Type B pancreatic cell (in vitro differentiated cells): ENCODE measurements at regions not wholly inside any gene's neighbourhood (a gene's known extent, or its start where the extent isn't known, plus 50 kb on each side); places are given as distances from the start of the nearest gene placed in this dataset.

Experiments
- DNase-seq: peaks from one replicate; pipeline ENCODE4 v3.0.0; 2021; ENCODE audit warnings: mixed read lengths; ENCODE audit not compliant: unreplicated experiment; ENCODE audit errors: extremely low spot score
- H3K27ac Mint-ChIP-seq: 2 replicates; pipeline ENCODE4 v1.8.0; 2021; ENCODE audit warnings: mild to moderate bottlenecking, mixed read lengths
- H3K27me3 Mint-ChIP-seq: 2 replicates; pipeline ENCODE4 v1.8.0; 2021; ENCODE audit warnings: mixed read lengths
- H3K36me3 Mint-ChIP-seq: 2 replicates; pipeline ENCODE4 v1.8.0; 2021; ENCODE audit warnings: mixed read lengths
- H3K4me1 Mint-ChIP-seq: one replicate; pipeline ENCODE4 v1.8.0; 2021; ENCODE audit warnings: mixed read lengths; ENCODE audit not compliant: unreplicated experiment
- H3K4me3 Mint-ChIP-seq: 2 replicates; pipeline ENCODE4 v1.8.0; 2021; ENCODE audit warnings: mild to moderate bottlenecking, mixed read lengths
- H3K9me3 Mint-ChIP-seq: 2 replicates; pipeline ENCODE4 v1.8.0; 2021; ENCODE audit warnings: mixed read lengths
- TF ChIP-seq, protein P1 (sequence below): fragments of 200-600 bp; sonication (generic); conservative IDR thresholded peaks from 2 replicates; pipeline ENCODE4 v1.5.0; 2021; ENCODE audit warnings: antibody characterized with exemption, mild to moderate bottlenecking

DNA sequence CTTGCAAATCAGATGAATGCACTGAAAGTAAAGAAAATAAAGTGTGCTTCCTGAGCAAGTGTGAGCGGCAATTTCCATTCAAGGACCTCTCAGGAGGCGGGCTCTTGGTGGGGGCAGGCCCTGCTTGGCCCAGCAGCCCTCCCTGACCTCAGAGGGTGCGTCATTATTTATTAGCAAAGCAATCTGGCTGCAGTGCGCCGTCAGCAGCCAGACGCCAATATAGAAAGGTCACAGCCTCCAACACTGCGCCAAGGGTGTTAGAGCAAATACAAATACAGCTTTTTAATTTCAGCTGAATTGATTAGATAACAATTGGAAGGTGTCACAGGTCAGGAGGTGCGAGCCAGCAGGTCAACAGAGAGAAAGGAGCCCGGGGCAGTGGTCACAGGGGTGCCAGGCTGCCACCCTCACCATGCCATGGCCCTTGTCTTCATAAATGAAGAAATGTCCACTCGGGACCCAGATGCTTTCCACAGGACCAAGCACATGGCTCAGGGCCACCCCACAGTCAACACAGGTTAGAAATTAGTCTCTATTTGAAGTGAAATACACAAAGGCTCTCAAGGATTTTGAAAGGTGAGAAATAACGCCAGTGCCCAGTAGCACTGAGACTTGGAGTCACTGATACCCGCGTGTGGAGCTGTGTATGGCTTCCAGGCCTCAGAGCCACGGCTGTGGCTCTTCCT lies 309.8 kb downstream of the IRX2 start:
- DNase-seq, result no peak
- Mint-ChIP-seq H3K36me3 (no peaks in the 10 kb centered on the region), H3K9me3 (no peaks in the 10 kb centered on the region), H3K4me1 (no peaks in the 10 kb centered on the region), H3K27ac (no peak overlapping the region), H3K27me3 (peaks cover 33% of the 10 kb centered on the region), H3K4me3 (no peak overlapping the region)
- TF ChIP-seq, protein P1, sequence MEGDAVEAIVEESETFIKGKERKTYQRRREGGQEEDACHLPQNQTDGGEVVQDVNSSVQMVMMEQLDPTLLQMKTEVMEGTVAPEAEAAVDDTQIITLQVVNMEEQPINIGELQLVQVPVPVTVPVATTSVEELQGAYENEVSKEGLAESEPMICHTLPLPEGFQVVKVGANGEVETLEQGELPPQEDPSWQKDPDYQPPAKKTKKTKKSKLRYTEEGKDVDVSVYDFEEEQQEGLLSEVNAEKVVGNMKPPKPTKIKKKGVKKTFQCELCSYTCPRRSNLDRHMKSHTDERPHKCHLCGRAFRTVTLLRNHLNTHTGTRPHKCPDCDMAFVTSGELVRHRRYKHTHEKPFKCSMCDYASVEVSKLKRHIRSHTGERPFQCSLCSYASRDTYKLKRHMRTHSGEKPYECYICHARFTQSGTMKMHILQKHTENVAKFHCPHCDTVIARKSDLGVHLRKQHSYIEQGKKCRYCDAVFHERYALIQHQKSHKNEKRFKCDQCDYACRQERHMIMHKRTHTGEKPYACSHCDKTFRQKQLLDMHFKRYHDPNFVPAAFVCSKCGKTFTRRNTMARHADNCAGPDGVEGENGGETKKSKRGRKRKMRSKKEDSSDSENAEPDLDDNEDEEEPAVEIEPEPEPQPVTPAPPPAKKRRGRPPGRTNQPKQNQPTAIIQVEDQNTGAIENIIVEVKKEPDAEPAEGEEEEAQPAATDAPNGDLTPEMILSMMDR, result no peak

DNA sequence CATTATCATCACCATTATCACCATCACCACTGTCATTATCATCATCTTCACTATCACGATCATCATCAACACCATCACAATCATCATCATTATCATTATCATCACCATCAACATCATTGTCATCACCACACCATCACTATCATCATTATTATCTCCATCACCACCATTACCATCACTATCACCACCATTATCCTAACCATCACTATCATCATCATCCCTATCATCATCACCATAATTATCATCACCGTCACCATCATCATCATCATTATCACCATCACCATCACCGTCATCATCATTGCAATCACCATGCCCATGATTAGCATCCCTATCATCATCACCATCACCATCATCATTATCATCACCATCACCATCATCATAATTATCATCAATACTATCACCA lies 311.9 kb downstream of the IRX2 start:
- no peak for DNase-seq
- H3K4me3 Mint-ChIP-seq, result no peak overlapping the region
- peaks cover 37% of the 10 kb centered on the region for H3K27me3 Mint-ChIP-seq
- H3K4me1 Mint-ChIP-seq, result no peaks in the 10 kb centered on the region
- no peaks in the 10 kb centered on the region for H3K9me3 Mint-ChIP-seq
- TF ChIP-seq, protein P1, result no peak
- H3K36me3 Mint-ChIP-seq, result no peaks in the 10 kb centered on the region
- H3K27ac Mint-ChIP-seq, result no peak overlapping the region

DNA sequence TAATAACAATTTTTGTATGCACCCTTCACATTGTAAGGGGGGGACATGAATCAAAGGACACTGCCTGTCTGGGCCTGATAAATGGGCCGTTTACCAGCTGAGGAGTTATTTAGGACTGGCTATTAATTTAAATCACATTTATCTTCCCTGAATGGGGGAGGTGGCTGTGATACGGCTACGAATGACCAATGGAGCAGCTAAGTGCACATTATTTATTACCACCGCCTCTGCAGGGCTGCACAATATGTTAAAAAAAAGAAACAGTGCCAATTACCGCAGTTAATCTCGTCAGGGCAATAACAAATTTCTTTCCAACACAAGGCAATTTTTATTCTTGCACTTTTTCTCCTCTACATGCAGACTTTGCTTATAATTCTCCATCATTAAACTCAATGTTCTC lies 318.4 kb downstream of the IRX2 start:
- TF ChIP-seq, protein P1, result no peak
- Mint-ChIP-seq H3K27me3 (peaks cover 68% of the 10 kb centered on the region), H3K4me1 (peaks cover 24% of the 10 kb centered on the region), H3K27ac (no peak overlapping the region), H3K9me3 (no peaks in the 10 kb centered on the region), H3K4me3 (peak overlapping the region; percentile 22), H3K36me3 (no peaks in the 10 kb centered on the region)
- DNase-seq, result no peak

DNA sequence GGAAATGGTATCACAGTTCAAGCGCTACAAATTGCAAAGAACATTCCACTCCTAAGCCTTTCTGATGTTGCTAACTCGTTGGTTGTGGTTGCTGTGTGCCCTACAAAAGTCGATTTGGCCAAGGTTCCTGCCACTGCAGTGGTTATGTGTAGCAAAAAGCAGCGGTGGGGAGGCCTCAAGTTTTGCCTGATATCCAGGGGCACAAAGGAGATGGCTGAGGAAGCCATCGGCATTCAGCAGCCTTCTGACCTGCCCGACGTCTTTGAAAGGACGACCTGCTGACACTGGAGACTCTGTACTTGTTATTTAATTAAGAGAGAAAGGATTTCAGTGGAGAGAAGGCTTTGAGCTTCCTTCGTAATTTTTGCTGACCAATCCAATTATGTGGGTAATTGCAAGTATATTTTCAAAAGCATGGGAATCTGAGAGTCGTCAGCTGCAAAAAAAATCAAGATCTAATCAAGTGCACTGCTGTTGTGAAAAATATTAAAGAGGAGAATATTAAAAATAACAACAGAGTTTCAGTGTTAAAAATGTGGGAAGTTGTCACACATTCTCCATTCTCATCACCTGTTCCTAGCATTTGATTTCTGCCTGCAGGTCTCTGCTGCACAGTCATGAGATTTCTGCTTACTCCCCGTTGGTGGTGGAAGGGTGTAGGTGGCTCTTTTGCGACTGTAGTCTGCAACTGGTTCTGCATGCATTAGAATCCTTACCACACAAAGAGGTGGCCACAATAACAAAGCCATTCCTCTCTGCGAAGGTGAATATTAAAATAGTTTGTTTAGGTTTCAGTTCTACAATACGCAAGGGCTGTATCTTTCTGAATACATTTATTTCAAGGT lies 319.2 kb downstream of the IRX2 start:
- no peak for DNase-seq
- Mint-ChIP-seq H3K4me3 (no peak overlapping the region), H3K4me1 (peaks cover 27% of the 10 kb centered on the region), H3K36me3 (no peaks in the 10 kb centered on the region), H3K27ac (no peak overlapping the region), H3K27me3 (peaks cover 65% of the 10 kb centered on the region), H3K9me3 (no peaks in the 10 kb centered on the region)
- TF ChIP-seq, protein P1, result no peak

DNA sequence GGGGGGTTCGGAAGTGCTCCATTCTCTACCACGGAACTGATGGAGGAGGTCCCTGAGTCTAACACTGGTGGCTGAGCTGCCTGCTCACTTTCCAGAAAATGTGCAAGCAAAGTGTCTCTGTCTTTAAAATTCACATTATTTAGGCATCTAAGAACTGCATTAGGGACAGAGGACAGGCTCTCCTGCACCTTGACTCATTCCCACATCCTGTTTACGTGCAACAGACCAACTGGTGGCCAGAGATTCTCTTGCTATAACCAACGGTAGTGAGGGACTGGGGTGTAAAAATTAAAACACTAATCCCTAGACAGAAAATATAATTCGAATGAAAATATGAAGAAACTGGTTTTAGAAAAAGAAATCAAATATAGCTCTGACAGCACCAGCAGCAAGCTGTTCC lies 320.9 kb downstream of the IRX2 start:
- Mint-ChIP-seq H3K36me3 (no peaks in the 10 kb centered on the region), H3K27me3 (peaks cover 61% of the 10 kb centered on the region), H3K9me3 (no peaks in the 10 kb centered on the region), H3K4me3 (peak overlapping the region; percentile 23), H3K4me1 (peaks cover 27% of the 10 kb centered on the region), H3K27ac (no peak overlapping the region)
- TF ChIP-seq, protein P1, result no peak
- no peak for DNase-seq
